ENCODE measurements at regions not wholly inside any gene's neighbourhood (a gene's known extent, or its start where the extent isn't known, plus 50 kb on each side); places are given as distances from the start of the nearest gene placed in this dataset.

DNA sequence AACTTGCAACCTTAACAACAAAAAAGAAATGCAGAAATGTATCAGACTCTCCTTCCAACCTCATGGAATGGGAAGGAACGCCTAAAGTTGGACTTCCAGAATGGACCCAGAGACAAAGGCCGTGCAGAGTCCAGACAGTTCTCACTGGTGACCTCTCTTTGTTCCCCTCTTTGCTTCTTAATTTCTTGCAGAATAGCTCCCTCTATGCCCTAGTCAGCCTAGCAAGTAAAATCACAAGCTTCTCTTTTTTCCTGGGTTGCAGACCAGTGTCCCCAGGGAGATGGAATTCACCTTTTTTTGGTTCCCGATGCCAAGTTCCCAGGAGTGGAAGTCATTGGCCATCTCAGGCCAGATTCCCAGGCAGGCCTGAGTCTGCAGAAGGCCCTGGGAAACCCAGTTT, 278.0 kb downstream of the CCSER2 start:
- DNase-seq (ENCODE audit: extremely low read depth in 1 of 4, low spot score in 3 of 4) (no peak), ATAC-seq (no peak), FAIRE-seq (no peak)
- Histone ChIP-seq H3K9ac (ENCODE audit: insufficient read depth in 1 of 2, low read depth in 2 of 2, low read length in 2 of 2) (no peak overlapping the region), H3K4me1 (replicated peaks in 1 of 2; ENCODE audit: control insufficient read depth in 2 of 2, insufficient read depth in 2 of 2, low read length in 2 of 2) (no peaks in the 10 kb centered on the region), H3K9me3 (replicated peaks; ENCODE audit: control insufficient read depth, insufficient read depth, low read depth, low read length) (no peaks in the 10 kb centered on the region), H3K4me3 (no peak overlapping the region), H3K79me2 (ENCODE audit: control insufficient read depth, insufficient read depth, low read length) (no peaks in the 10 kb centered on the region), H3K27me3 (ENCODE audit: control insufficient read depth in 2 of 2, insufficient read depth in 2 of 2, low read length in 2 of 2) (peaks cover 0 to 24% of the 10 kb centered on the region in 2 experiments; a peak in 2 of 5 replicates), H2AFZ (ENCODE audit: low read depth, low read length) (no peak overlapping the region), H3K27ac (ENCODE audit: extremely low read depth, low read depth, low read length) (no peak overlapping the region), H3K9me1 (ENCODE audit: control insufficient read depth, insufficient read depth, low read length) (no peaks in the 10 kb centered on the region), H4K20me1 (replicated peaks; ENCODE audit: control insufficient read depth, insufficient read depth, low read length) (no peaks in the 10 kb centered on the region), H3K4me2 (ENCODE audit: insufficient read depth, low read length) (no peak overlapping the region), H3K36me3 (ENCODE audit: control insufficient read depth, insufficient read depth, low read length) (no peaks in the 10 kb centered on the region)
- BruUV-seq (replicated peaks) = no TSS peak
- 1% methylated on average over 3 of the region's 3 CpGs for WGBS (ENCODE audit: insufficient coverage, low coverage, missing lambda C conversion rate)
- intact Hi-C loops (cut with micrococcal nuclease) (no loop called here), in situ Hi-C loops (cut with MboI) (no loop called here)
- ChIA-PET CTCF (ENCODE audit: low intra/inter-chr PET ratio) (interaction anchor here (0.7 kb wide), 1 partner anchor 456 kb away, joined by 3 read pairs; no protein-coding TSS in a partner anchor), POLR2A (interaction anchor here (0.6 to 1.2 kb wide), 2 partner anchors 11 to 59 kb away, joined by 3 read pairs; no protein-coding TSS in a partner anchor)
- TF ChIP-seq, protein P1, sequence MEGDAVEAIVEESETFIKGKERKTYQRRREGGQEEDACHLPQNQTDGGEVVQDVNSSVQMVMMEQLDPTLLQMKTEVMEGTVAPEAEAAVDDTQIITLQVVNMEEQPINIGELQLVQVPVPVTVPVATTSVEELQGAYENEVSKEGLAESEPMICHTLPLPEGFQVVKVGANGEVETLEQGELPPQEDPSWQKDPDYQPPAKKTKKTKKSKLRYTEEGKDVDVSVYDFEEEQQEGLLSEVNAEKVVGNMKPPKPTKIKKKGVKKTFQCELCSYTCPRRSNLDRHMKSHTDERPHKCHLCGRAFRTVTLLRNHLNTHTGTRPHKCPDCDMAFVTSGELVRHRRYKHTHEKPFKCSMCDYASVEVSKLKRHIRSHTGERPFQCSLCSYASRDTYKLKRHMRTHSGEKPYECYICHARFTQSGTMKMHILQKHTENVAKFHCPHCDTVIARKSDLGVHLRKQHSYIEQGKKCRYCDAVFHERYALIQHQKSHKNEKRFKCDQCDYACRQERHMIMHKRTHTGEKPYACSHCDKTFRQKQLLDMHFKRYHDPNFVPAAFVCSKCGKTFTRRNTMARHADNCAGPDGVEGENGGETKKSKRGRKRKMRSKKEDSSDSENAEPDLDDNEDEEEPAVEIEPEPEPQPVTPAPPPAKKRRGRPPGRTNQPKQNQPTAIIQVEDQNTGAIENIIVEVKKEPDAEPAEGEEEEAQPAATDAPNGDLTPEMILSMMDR (IDR thresholded peaks at IDR 0.05 in 2 of 3, conservative IDR thresholded peaks at IDR 0.05 in 1 of 3; ENCODE audit: insufficient read depth in 2 of 3, low read depth in 1 of 3, low read length in 3 of 3) = peak in 1 of 3 experiments; percentile 14; a peak in 1 of 6 replicates
- no peak for TF ChIP-seq ZNF668 (CRISPR knock-in tag; IDR thresholded peaks at IDR 0.05)
- 0 out of 4 replicates have a peak, but pooled peaks of 1 of the 2 experiments have one; percentile 24 for TF ChIP-seq RAD21 (CRISPR knock-in tag; conservative IDR thresholded peaks at IDR 0.05 in 1 of 2, IDR thresholded peaks at IDR 0.05 in 1 of 2)
- TF ChIP-seq, protein P2, sequence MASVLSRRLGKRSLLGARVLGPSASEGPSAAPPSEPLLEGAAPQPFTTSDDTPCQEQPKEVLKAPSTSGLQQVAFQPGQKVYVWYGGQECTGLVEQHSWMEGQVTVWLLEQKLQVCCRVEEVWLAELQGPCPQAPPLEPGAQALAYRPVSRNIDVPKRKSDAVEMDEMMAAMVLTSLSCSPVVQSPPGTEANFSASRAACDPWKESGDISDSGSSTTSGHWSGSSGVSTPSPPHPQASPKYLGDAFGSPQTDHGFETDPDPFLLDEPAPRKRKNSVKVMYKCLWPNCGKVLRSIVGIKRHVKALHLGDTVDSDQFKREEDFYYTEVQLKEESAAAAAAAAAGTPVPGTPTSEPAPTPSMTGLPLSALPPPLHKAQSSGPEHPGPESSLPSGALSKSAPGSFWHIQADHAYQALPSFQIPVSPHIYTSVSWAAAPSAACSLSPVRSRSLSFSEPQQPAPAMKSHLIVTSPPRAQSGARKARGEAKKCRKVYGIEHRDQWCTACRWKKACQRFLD (CRISPR knock-in tag; IDR thresholded peaks at IDR 0.05) = no peak

All from K562 (cell line).